GM12872 (cell line): ENCODE measurements at regions not wholly inside any gene's neighbourhood (a gene's known extent, or its start where the extent isn't known, plus 50 kb on each side); places are given as distances from the start of the nearest gene placed in this dataset.

Source experiments
- CTCF ChIP-seq: IDR thresholded peaks from 3 replicates; pipeline ENCODE4 v1.5.1; 2011; ENCODE audit warnings: low read depth, mild to moderate bottlenecking, low read length, moderate library complexity; ENCODE audit not compliant: insufficient read depth

DNA sequence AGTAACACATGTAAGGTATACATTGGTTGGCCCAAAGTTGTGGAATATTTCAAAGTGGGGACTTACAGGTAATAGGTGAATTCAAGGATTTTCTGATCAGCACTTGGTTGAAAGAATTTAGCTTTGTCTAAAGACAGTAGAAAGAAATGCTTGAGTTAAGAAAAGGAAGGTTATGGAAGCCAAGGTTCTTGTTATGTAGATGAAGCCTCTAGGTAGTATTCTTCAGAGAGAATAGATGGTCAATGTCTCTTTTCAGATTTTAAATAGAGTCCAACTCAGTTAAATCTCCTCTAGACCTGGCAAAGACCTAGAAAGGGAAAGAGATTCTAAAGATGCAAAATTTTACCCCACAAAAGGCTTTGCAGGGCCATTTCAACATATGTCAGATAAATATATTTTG, 157.4 kb downstream of the ANKRD30B start:
- TF ChIP-seq CTCF, result no peak

DNA sequence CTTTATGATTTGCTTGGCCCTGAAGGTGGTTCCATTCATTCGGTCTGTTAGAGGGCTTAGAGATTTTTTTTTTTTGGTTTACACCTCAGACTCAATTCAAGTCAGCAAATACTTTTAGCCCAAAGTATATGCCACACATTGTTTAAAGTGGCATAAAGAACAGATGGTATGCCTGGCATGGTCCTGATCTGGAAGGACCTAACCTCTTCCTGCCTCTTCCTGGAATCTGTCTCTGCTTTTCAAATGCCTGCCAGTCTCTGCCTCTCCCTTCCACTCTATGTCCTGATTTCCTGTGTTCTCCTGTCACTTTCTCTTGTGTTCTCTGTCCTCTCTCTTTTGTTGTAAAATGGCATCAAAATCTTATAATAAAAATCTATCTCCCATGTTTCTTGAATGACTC, 158.0 kb downstream of the ANKRD30B start:
- no peak for TF ChIP-seq CTCF

- TF ChIP-seq CTCF, result no peak
Measured at GRCh38 chr18:14907420-14907819, 159.4 kb downstream of the ANKRD30B start.

- no peak for TF ChIP-seq CTCF
Measured at GRCh38 chr18:14908541-14908940, 160.6 kb downstream of the ANKRD30B start.

GRCh38 chr18:14912967-14913366, 165.0 kb downstream of the ANKRD30B start:
- TF ChIP-seq CTCF, result no peak

DNA sequence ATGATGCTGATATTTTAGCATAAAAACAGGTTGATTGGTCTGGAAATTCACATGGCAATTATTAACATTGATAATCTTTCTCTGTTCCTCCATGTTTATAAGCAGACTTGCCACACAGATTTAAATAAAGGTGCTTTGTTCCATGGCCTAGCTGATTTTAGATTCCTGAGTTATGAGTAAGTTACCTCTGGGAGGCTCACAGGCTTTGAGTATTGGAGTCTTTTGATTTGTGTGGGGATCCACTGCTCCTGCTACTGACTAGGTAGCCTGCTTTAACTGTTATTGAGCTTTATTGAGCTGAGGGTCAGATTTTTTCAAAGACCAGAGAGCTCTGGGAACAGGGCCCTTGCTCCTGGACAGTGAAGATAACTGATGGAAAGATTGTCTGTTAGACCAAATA, 166.1 kb downstream of the ANKRD30B start:
- no peak for TF ChIP-seq CTCF

- TF ChIP-seq CTCF, result no peak
Measured at GRCh38 chr18:14914771-14915170, 166.8 kb downstream of the ANKRD30B start.

DNA sequence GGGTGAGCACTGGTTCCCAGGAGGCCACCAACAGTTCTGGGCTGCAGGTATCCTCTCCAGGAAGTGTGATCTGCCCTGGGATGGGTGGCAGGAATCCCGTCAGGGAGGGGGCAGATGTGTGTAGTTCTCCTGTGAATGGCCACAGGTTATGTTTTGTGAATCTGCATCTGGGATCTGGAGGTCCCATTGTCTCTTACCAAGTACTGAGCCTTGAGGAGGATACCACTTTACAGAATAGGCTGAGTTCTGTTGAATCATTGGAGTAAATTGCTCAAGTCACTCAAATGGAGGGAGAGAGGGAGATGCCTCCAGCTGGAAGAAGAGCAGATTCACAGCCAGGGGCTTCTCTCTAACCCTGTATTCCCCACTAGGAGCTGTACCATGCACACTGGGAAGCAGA, 168.2 kb downstream of the ANKRD30B start:
- TF ChIP-seq CTCF, result no peak
